HG03520 (cell line): ENCODE measurements at regions not wholly inside any gene's neighbourhood (a gene's known extent, or its start where the extent isn't known, plus 50 kb on each side); places are given as distances from the start of the nearest gene placed in this dataset.
"Not testable (repeated sequence)": the region's sequence is repeated elsewhere in the genome, so short reads cannot be mapped to it uniquely, and the experiment has no call there.

Experiments
- ATAC-seq: cut with Tn5 transposase; IDR thresholded peaks from one replicate; pipeline ENCODE4 v1.9.1; 2021; ENCODE audit warnings: mild to moderate bottlenecking, moderate library complexity; ENCODE audit not compliant: unreplicated experiment

- ATAC-seq, result no peak
Measured at GRCh38 chr5:91244380-91245073, 138.6 kb downstream of the ARRDC3 start.

- ATAC-seq, result no peak
Measured at GRCh38 chr5:91243852-91244251, 139.3 kb downstream of the ARRDC3 start.

- no peak for ATAC-seq
Measured at GRCh38 chr5:91243286-91243685, 139.8 kb downstream of the ARRDC3 start.

- ATAC-seq, result not testable (repeated sequence)
Measured at GRCh38 chr5:91241460-91241859, 141.7 kb downstream of the ARRDC3 start.

GRCh38 chr5:91240175-91240574 lies 142.9 kb downstream of the ARRDC3 start:
- ATAC-seq, result no peak

GRCh38 chr5:91235271-91235694 lies 147.8 kb downstream of the ARRDC3 start:
- ATAC-seq, result no peak

- ATAC-seq, result no peak
Measured at GRCh38 chr5:91232523-91232922, 150.6 kb downstream of the ARRDC3 start.

GRCh38 chr5:91229031-91229727 lies 153.9 kb downstream of the ARRDC3 start:
- ATAC-seq, result no peak

- ATAC-seq, result no peak
Measured at GRCh38 chr5:91228188-91228587, 154.9 kb downstream of the ARRDC3 start.

- peak; percentile 84 for ATAC-seq
Measured at GRCh38 chr5:91225848-91226686, 157.1 kb downstream of the ARRDC3 start.

GRCh38 chr5:91224969-91225368 lies 158.1 kb downstream of the ARRDC3 start:
- no peak for ATAC-seq

GRCh38 chr5:91224456-91224855 lies 158.7 kb downstream of the ARRDC3 start:
- ATAC-seq, result no peak

- ATAC-seq, result no peak
Measured at GRCh38 chr5:91223886-91224285, 159.2 kb downstream of the ARRDC3 start.

GRCh38 chr5:91222482-91222881 lies 160.6 kb downstream of the ARRDC3 start:
- ATAC-seq, result no peak

GRCh38 chr5:91221917-91222316 lies 161.2 kb downstream of the ARRDC3 start:
- ATAC-seq, result no peak

- ATAC-seq, result no peak
Measured at GRCh38 chr5:91219803-91220371, 163.2 kb downstream of the ARRDC3 start.

- no peak for ATAC-seq
Measured at GRCh38 chr5:91219091-91219802, 163.9 kb downstream of the ARRDC3 start.

- ATAC-seq, result no peak
Measured at GRCh38 chr5:91217859-91218258, 165.3 kb downstream of the ARRDC3 start.

- ATAC-seq, result no peak
Measured at GRCh38 chr5:91214571-91214970, 168.5 kb downstream of the ARRDC3 start.
